ENCODE measurements at regions not wholly inside any gene's neighbourhood (a gene's known extent, or its start where the extent isn't known, plus 50 kb on each side); places are given as distances from the start of the nearest gene placed in this dataset.
"Not testable (repeated sequence)": the region's sequence is repeated elsewhere in the genome, so short reads cannot be mapped to it uniquely, and the experiment has no call there.

- H3K4me3 ChIP-seq (ENCODE audit: low read depth, low read length), result no peak overlapping the region
- TF ChIP-seq, protein P1, sequence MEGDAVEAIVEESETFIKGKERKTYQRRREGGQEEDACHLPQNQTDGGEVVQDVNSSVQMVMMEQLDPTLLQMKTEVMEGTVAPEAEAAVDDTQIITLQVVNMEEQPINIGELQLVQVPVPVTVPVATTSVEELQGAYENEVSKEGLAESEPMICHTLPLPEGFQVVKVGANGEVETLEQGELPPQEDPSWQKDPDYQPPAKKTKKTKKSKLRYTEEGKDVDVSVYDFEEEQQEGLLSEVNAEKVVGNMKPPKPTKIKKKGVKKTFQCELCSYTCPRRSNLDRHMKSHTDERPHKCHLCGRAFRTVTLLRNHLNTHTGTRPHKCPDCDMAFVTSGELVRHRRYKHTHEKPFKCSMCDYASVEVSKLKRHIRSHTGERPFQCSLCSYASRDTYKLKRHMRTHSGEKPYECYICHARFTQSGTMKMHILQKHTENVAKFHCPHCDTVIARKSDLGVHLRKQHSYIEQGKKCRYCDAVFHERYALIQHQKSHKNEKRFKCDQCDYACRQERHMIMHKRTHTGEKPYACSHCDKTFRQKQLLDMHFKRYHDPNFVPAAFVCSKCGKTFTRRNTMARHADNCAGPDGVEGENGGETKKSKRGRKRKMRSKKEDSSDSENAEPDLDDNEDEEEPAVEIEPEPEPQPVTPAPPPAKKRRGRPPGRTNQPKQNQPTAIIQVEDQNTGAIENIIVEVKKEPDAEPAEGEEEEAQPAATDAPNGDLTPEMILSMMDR (IDR thresholded peaks at IDR 0.05; ENCODE audit: low read depth, low read length, missing control alignments), result no peak
- DNase-seq (ENCODE audit: low read depth), result no peak
Measured at GRCh38 chr10:17538941-17539340, 78.2 kb downstream of the HACD1 start.

- TF ChIP-seq, protein P1 (IDR thresholded peaks at IDR 0.05; ENCODE audit: low read depth, low read length, missing control alignments), result no peak
- no peak for DNase-seq (ENCODE audit: low read depth)
- H3K4me3 ChIP-seq (ENCODE audit: low read depth, low read length), result no peak overlapping the region
Measured at GRCh38 chr10:17537281-17537680, 79.9 kb downstream of the HACD1 start.

DNA sequence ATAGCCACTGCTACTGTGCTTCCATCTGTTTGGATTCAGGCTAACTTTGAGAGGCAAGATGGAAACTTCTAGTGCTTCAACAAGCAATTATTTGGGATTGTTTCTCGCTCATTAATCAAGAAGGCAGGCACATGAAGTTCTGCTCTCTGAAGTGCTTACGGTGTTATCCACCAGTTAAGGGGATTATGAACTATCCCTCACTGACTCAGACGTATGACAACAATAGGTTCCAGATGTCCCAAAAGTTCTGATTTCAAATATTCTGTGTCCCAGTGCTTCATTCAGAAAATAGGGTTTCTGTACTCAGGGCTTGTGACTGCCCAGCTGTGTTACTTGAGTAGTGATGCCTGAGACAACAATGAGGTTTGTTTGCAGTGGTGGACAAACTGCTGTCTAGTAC, 81.0 kb downstream of the HACD1 start:
- H3K4me3 ChIP-seq (ENCODE audit: low read depth, low read length), result no peak overlapping the region
- DNase-seq (ENCODE audit: low read depth), result no peak
- TF ChIP-seq, protein P1 (IDR thresholded peaks at IDR 0.05; ENCODE audit: low read depth, low read length, missing control alignments), result no peak

- DNase-seq (ENCODE audit: low read depth), result no peak
- no peak overlapping the region for H3K4me3 ChIP-seq (ENCODE audit: low read depth, low read length)
- TF ChIP-seq, protein P1 (IDR thresholded peaks at IDR 0.05; ENCODE audit: low read depth, low read length, missing control alignments), result no peak
Measured at GRCh38 chr10:17533731-17534130, 79.3 kb upstream of the ST8SIA6 start.

- TF ChIP-seq, protein P1 (IDR thresholded peaks at IDR 0.05; ENCODE audit: low read depth, low read length, missing control alignments), result no peak
- no peak overlapping the region for H3K4me3 ChIP-seq (ENCODE audit: low read depth, low read length)
- no peak for DNase-seq (ENCODE audit: low read depth)
Measured at GRCh38 chr10:17528306-17528862, 74.0 kb upstream of the ST8SIA6 start.

DNA sequence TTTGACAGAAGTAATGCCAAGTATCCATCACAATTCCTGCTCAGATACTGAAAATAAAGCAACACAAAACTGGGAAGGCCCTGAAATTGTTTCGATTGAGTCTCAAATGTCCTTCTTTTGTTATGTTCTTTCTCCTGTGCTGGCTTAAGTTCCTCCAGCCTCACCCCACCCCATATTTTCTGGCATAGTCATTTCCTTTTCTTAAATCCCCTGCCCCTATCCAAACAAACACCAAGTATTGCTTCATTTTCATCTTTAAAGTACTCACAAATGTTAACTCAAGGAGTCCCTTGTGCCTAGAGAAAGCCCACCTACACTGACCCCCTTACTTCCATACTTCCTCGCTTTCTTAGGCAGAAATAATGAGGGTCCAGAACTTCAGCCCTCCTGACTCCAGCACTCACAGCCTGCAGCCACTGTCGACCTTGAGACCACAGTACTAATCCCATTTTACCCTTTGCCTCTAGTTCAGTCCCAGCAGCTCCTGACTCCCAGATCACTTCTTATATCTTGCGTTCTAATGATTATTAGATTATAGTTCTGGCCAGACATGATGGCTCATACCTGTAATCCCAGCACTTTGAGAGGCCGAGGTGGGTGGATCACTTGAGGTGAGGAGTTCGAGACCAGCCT, 73.2 kb upstream of the ST8SIA6 start:
- no peak for DNase-seq (ENCODE audit: low read depth)
- TF ChIP-seq, protein P1 (IDR thresholded peaks at IDR 0.05; ENCODE audit: low read depth, low read length, missing control alignments), result no peak
- H3K4me3 ChIP-seq (ENCODE audit: low read depth, low read length), result no peak overlapping the region

DNA sequence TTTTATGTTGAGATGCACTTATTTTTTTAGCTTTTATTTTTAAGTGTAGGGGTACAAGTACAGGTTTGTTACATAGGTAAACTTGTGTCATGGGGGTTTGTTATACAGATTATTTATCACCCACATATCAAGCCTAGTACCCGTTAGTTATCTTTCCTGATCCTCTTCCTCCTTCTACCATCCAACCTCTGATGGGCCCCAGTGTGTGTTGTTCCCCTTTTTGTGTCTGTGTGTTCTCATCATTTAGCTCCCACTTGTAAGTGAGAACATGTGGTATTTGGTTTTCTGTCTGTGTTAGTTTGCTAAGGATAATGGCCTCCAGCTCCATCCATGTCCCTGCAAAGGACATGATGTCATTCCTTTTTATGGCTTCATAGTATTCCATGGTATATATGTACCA, 72.2 kb upstream of the ST8SIA6 start:
- not testable (repeated sequence) for H3K4me3 ChIP-seq (ENCODE audit: low read depth, low read length); DNase-seq (ENCODE audit: low read depth)
